ENCODE measurements at regions not wholly inside any gene's neighbourhood (a gene's known extent, or its start where the extent isn't known, plus 50 kb on each side); places are given as distances from the start of the nearest gene placed in this dataset.

DNA sequence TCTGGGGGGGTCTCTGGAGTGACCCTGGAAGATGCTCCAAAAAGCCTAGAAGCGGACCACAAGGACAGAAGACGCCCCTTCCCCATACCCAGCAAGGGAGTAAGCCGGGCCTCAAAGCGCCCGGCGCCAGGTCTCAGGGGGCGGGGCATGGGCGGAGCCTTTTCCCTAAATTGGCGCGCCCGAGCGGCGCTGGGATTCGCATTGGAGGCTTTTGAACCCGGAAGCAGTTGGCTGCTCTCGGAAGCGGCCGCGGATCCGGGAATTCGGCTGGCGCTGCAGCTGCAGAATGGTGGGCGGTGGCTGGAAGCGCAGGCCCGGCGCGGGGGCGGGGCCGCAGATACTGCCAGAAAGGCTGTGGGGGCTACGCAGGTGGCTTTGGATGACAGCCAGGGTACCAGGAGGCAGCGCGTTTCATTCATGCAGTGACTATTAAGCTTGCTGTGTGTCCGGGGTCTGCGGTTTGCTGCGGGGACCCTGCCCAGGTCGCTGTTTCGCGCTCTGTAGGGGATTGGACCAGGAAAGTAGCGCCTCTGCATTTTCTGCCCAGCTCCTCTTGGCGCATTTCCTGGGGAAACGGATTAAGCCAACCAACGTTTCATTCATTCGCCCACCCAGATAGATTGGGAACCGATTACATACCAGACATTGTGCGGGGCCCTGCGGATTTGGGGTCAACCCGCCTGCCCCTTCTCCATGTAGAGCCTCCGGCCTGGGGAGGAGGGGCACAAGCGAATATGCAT lies 83.0 kb upstream of the FREM1 start:
- BruUV-seq (replicated peaks) = TSS peak; percentile 86
- Histone ChIP-seq H3K4me3 (peak overlapping the region; percentile 55), H3K4me2 (ENCODE audit: insufficient read depth, low read length) (peak overlapping the region; percentile 85), H2AFZ (ENCODE audit: low read depth, low read length) (peak overlapping the region; percentile 93), H3K4me1 (replicated peaks in 1 of 2; ENCODE audit: control insufficient read depth in 2 of 2, insufficient read depth in 2 of 2, low read length in 2 of 2) (peaks cover 2 to 6% of the 10 kb centered on the region in 2 experiments; a peak in 4 of 5 replicates), H3K36me3 (ENCODE audit: control insufficient read depth, insufficient read depth, low read length) (no peaks in the 10 kb centered on the region), H3K9ac (ENCODE audit: insufficient read depth in 1 of 2, low read depth in 2 of 2, low read length in 2 of 2) (peak overlapping the region; percentile 66 to 87), H3K9me1 (ENCODE audit: control insufficient read depth, insufficient read depth, low read length) (no peaks in the 10 kb centered on the region), H4K20me1 (replicated peaks; ENCODE audit: control insufficient read depth, insufficient read depth, low read length) (no peaks in the 10 kb centered on the region), H3K79me2 (ENCODE audit: control insufficient read depth, insufficient read depth, low read length) (no peaks in the 10 kb centered on the region; the same call in 2 of the 3 replicates), H3K9me3 (replicated peaks; ENCODE audit: control insufficient read depth, insufficient read depth, low read depth, low read length) (no peaks in the 10 kb centered on the region), H3K27ac (ENCODE audit: extremely low read depth, low read depth, low read length) (peak overlapping the region; percentile 66), H3K27me3 (ENCODE audit: control insufficient read depth in 2 of 2, insufficient read depth in 2 of 2, low read length in 2 of 2) (no peaks in the 10 kb centered on the region)
- under 1% methylated on average over 25 of the region's 49 CpGs for WGBS (ENCODE audit: insufficient coverage, low coverage, missing lambda C conversion rate)
- CTCF ChIA-PET (ENCODE audit: low intra/inter-chr PET ratio) = no interaction called here
- intact Hi-C loops (cut with micrococcal nuclease) (no loop called here), in situ Hi-C loops (cut with MboI) (no loop called here)
- DNase-seq (ENCODE audit: extremely low read depth in 1 of 4, low spot score in 3 of 4) = peak; percentile 77 to 92 (median 80)
- FAIRE-seq = peak; percentile 56
- POLR2A ChIA-PET = no interaction called here
- peak; percentile 98 for ATAC-seq
- TF ChIP-seq ZSCAN29 (IDR thresholded peaks at IDR 0.05) (0 out of 2 replicates have a peak, but pooled peaks have one; percentile 32), SUPT5H (IDR thresholded peaks at IDR 0.05) (peak; percentile 53; the same call in 1 of the 2 replicates), ZFP36 (IDR thresholded peaks at IDR 0.05; ENCODE audit: low read depth, low read length, partially characterized antibody) (peak; percentile 23), SNIP1 (IDR thresholded peaks at IDR 0.05; ENCODE audit: low read depth) (no peak), HNRNPLL (IDR thresholded peaks at IDR 0.05; ENCODE audit: low read depth, low read length, poor library complexity, severe bottlenecking) (peak; percentile 49), BRF1 (IDR thresholded peaks at IDR 0.05; ENCODE audit: borderline replicate concordance, extremely low read depth, insufficient read length) (no peak), CC2D1A (IDR thresholded peaks at IDR 0.05) (no peak), ZNF561 (CRISPR knock-in tag; conservative IDR thresholded peaks at IDR 0.05) (no peak), C11orf30 (IDR thresholded peaks at IDR 0.05; ENCODE audit: low read depth) (0 out of 2 replicates have a peak, but pooled peaks have one; percentile 25)
- TF ChIP-seq, protein P1, sequence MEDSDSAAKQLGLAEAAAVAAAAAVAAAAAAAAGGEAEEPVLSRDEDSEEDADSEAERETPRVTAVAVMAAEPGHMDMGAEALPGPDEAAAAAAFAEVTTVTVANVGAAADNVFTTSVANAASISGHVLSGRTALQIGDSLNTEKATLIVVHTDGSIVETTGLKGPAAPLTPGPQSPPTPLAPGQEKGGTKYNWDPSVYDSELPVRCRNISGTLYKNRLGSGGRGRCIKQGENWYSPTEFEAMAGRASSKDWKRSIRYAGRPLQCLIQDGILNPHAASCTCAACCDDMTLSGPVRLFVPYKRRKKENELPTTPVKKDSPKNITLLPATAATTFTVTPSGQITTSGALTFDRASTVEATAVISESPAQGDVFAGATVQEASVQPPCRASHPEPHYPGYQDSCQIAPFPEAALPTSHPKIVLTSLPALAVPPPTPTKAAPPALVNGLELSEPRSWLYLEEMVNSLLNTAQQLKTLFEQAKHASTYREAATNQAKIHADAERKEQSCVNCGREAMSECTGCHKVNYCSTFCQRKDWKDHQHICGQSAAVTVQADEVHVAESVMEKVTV (CRISPR knock-in tag; IDR thresholded peaks at IDR 0.05) = no peak
- TF ChIP-seq, protein P2, sequence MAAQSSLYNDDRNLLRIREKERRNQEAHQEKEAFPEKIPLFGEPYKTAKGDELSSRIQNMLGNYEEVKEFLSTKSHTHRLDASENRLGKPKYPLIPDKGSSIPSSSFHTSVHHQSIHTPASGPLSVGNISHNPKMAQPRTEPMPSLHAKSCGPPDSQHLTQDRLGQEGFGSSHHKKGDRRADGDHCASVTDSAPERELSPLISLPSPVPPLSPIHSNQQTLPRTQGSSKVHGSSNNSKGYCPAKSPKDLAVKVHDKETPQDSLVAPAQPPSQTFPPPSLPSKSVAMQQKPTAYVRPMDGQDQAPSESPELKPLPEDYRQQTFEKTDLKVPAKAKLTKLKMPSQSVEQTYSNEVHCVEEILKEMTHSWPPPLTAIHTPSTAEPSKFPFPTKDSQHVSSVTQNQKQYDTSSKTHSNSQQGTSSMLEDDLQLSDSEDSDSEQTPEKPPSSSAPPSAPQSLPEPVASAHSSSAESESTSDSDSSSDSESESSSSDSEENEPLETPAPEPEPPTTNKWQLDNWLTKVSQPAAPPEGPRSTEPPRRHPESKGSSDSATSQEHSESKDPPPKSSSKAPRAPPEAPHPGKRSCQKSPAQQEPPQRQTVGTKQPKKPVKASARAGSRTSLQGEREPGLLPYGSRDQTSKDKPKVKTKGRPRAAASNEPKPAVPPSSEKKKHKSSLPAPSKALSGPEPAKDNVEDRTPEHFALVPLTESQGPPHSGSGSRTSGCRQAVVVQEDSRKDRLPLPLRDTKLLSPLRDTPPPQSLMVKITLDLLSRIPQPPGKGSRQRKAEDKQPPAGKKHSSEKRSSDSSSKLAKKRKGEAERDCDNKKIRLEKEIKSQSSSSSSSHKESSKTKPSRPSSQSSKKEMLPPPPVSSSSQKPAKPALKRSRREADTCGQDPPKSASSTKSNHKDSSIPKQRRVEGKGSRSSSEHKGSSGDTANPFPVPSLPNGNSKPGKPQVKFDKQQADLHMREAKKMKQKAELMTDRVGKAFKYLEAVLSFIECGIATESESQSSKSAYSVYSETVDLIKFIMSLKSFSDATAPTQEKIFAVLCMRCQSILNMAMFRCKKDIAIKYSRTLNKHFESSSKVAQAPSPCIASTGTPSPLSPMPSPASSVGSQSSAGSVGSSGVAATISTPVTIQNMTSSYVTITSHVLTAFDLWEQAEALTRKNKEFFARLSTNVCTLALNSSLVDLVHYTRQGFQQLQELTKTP (IDR thresholded peaks at IDR 0.05; ENCODE audit: low read depth in 1 of 2, partially characterized antibody in 2 of 2) = no peak
- TF ChIP-seq, protein P3, sequence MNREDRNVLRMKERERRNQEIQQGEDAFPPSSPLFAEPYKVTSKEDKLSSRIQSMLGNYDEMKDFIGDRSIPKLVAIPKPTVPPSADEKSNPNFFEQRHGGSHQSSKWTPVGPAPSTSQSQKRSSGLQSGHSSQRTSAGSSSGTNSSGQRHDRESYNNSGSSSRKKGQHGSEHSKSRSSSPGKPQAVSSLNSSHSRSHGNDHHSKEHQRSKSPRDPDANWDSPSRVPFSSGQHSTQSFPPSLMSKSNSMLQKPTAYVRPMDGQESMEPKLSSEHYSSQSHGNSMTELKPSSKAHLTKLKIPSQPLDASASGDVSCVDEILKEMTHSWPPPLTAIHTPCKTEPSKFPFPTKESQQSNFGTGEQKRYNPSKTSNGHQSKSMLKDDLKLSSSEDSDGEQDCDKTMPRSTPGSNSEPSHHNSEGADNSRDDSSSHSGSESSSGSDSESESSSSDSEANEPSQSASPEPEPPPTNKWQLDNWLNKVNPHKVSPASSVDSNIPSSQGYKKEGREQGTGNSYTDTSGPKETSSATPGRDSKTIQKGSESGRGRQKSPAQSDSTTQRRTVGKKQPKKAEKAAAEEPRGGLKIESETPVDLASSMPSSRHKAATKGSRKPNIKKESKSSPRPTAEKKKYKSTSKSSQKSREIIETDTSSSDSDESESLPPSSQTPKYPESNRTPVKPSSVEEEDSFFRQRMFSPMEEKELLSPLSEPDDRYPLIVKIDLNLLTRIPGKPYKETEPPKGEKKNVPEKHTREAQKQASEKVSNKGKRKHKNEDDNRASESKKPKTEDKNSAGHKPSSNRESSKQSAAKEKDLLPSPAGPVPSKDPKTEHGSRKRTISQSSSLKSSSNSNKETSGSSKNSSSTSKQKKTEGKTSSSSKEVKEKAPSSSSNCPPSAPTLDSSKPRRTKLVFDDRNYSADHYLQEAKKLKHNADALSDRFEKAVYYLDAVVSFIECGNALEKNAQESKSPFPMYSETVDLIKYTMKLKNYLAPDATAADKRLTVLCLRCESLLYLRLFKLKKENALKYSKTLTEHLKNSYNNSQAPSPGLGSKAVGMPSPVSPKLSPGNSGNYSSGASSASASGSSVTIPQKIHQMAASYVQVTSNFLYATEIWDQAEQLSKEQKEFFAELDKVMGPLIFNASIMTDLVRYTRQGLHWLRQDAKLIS (CRISPR knock-in tag; IDR thresholded peaks at IDR 0.05) = no peak

All from K562 (cell line).